ENCODE measurements at regions not wholly inside any gene's neighbourhood (a gene's known extent, or its start where the extent isn't known, plus 50 kb on each side); places are given as distances from the start of the nearest gene placed in this dataset.

GRCh38 chrX:40452031-40452430, 128.7 kb upstream of the ATP6AP2 start:
- WGBS (ENCODE audit: insufficient coverage, insufficient replicate concordance, low lambda C conversion rate, missing lambda C conversion rate) = 38% methylated on average over 6 of the region's 6 CpGs
- H3K36me3 ChIP-seq (ENCODE audit: control insufficient read depth in 2 of 2, insufficient read depth in 2 of 2, low read length in 1 of 2) = no peaks in the 10 kb centered on the region
- no peaks in the 10 kb centered on the region; a peak in 1 of 4 replicates for H3K27me3 ChIP-seq (replicated peaks in 1 of 2; ENCODE audit: control insufficient read depth in 2 of 2, insufficient read depth in 2 of 2, low read length in 1 of 2)
- no peaks in the 10 kb centered on the region; the same call in 2 of the 3 replicates for H3K9me3 ChIP-seq (replicated peaks; ENCODE audit: control insufficient read depth, insufficient read depth, low read length)
- H3K79me2 ChIP-seq (ENCODE audit: control insufficient read depth, insufficient read depth, low read length) = no peaks in the 10 kb centered on the region
- no peak overlapping the region for H2AFZ ChIP-seq (ENCODE audit: control insufficient read depth, low read depth, low read length)
- ChIA-PET SMC1A (ENCODE audit: uncharacterized antibody, unreplicated experiment) (interaction anchor here (1.6 kb wide), 1 partner anchor 13 kb away, joined by 3 read pairs; no protein-coding TSS in a partner anchor), RAD21 (ENCODE audit: unreplicated experiment) (no interaction called here), CTCF (no interaction called here), POLR2A (no interaction called here)
- intact Hi-C loops (cut with micrococcal nuclease; ENCODE audit: unreplicated experiment) = no loop called here
- no peaks in the 10 kb centered on the region for H3K4me1 ChIP-seq (ENCODE audit: control insufficient read depth, insufficient read depth, low read length)
- in situ Hi-C loops (cut with MboI) = no loop called here
- no TSS peak for BruUV-seq (replicated peaks)
- no peak overlapping the region for H3K4me3 ChIP-seq
- H3K4me2 ChIP-seq (ENCODE audit: control insufficient read depth, insufficient read depth) = no peak overlapping the region
- no peak overlapping the region for H3K9ac ChIP-seq (ENCODE audit: control insufficient read depth, insufficient read depth, low read length)
- FAIRE-seq (no peak), DNase-seq (ENCODE audit: low read depth, low spot score) (no peak), ATAC-seq (no peak)
- no peaks in the 10 kb centered on the region for H4K20me1 ChIP-seq (ENCODE audit: control insufficient read depth, insufficient read depth)
- no peak overlapping the region for H3K27ac ChIP-seq (ENCODE audit: control insufficient read depth, insufficient read depth)
- TF ChIP-seq ELK1 (IDR thresholded peaks at IDR 0.05; ENCODE audit: low read depth, low read length) = no peak
- no peak for TF ChIP-seq MEF2B (IDR thresholded peaks at IDR 0.05; ENCODE audit: partially characterized antibody, poor library complexity, severe bottlenecking)
- no peak for TF ChIP-seq HSF1 (IDR thresholded peaks at IDR 0.05; ENCODE audit: low read depth, low read length)
- no peak for TF ChIP-seq SMAD1 (IDR thresholded peaks at IDR 0.05; ENCODE audit: low read depth, partially characterized antibody)
- TF ChIP-seq ATF3 (IDR thresholded peaks at IDR 0.05; ENCODE audit: borderline replicate concordance, extremely low read depth, low read depth, low read length) = no peak
- TF ChIP-seq SMAD5 (IDR thresholded peaks at IDR 0.05; ENCODE audit: low read depth) = no peak
